ENCODE measurements at regions not wholly inside any gene's neighbourhood (a gene's known extent, or its start where the extent isn't known, plus 50 kb on each side); places are given as distances from the start of the nearest gene placed in this dataset.

- no peaks in the 10 kb centered on the region for H3K79me2 ChIP-seq (ENCODE audit: insufficient read depth, low read length)
- H3K4me2 ChIP-seq (replicated peaks; ENCODE audit: extremely low read depth, low read length, poor library complexity, severe bottlenecking) = no peak overlapping the region
- H3K4me3 ChIP-seq (replicated peaks in 1 of 3; ENCODE audit: low read depth in 2 of 3, low read length in 3 of 3) = no peak overlapping the region
- H3K9me3 ChIP-seq (replicated peaks in 1 of 2; ENCODE audit: control insufficient read depth in 1 of 2, insufficient read depth in 1 of 2, low read length in 2 of 2) = no peaks in the 10 kb centered on the region
- H3K27ac ChIP-seq (ENCODE audit: low read depth in 1 of 2, low read length in 2 of 2) = no peak overlapping the region
- H3K36me3 ChIP-seq (replicated peaks in 1 of 2; ENCODE audit: control insufficient read depth in 1 of 2, insufficient read depth in 2 of 2, low read length in 2 of 2) = no peaks in the 10 kb centered on the region
- no peak overlapping the region for H3K9ac ChIP-seq (ENCODE audit: insufficient read depth, low read length, poor library complexity, severe bottlenecking)
- H3K27me3 ChIP-seq (ENCODE audit: control insufficient read depth in 2 of 2, insufficient read depth in 2 of 2, low read length in 2 of 2) = no peaks in the 10 kb centered on the region
- TF ChIP-seq CTCF (IDR thresholded peaks at IDR 0.05) = no peak
- Mint-ChIP-seq H3K4me1 (no peaks in the 10 kb centered on the region), H3K36me3 (no peaks in the 10 kb centered on the region), H3K27me3 (ENCODE audit: low read depth in 3 of 3) (no peaks in the 10 kb centered on the region), H3K27ac (no peak overlapping the region), H3K9me3 (no peaks in the 10 kb centered on the region), H3K4me3 (no peak overlapping the region)
- no peaks in the 10 kb centered on the region for H3K4me1 ChIP-seq (ENCODE audit: control insufficient read depth in 1 of 2, insufficient read depth in 2 of 2, low read length in 2 of 2)
- intact Hi-C loops (cut with micrococcal nuclease) = no loop called here
- H4K20me1 ChIP-seq (ENCODE audit: insufficient read depth, low read length) = no peaks in the 10 kb centered on the region
- DNase-seq = no peak
- H2AFZ ChIP-seq (ENCODE audit: insufficient read depth, low read depth, low read length, poor library complexity, severe bottlenecking) = no peak overlapping the region
These were observed 463.5 kb upstream of the TGFBR2 start for GRCh38 chr3:30142946-30143345.

- H3K9me3 ChIP-seq (replicated peaks in 1 of 2; ENCODE audit: control insufficient read depth in 1 of 2, insufficient read depth in 1 of 2, low read length in 2 of 2) = no peaks in the 10 kb centered on the region
- intact Hi-C loops (cut with micrococcal nuclease) = no loop called here
- Mint-ChIP-seq H3K27me3 (ENCODE audit: low read depth in 3 of 3) (no peaks in the 10 kb centered on the region), H3K36me3 (no peaks in the 10 kb centered on the region), H3K9me3 (no peaks in the 10 kb centered on the region), H3K27ac (no peak overlapping the region), H3K4me1 (no peaks in the 10 kb centered on the region), H3K4me3 (no peak overlapping the region)
- no peaks in the 10 kb centered on the region for H3K4me1 ChIP-seq (ENCODE audit: control insufficient read depth in 1 of 2, insufficient read depth in 2 of 2, low read length in 2 of 2)
- no peak overlapping the region for H3K4me3 ChIP-seq (replicated peaks in 1 of 3; ENCODE audit: low read depth in 2 of 3, low read length in 3 of 3)
- H3K36me3 ChIP-seq (replicated peaks in 1 of 2; ENCODE audit: control insufficient read depth in 1 of 2, insufficient read depth in 2 of 2, low read length in 2 of 2) = no peaks in the 10 kb centered on the region
- DNase-seq = no peak
- no peak overlapping the region for H3K27ac ChIP-seq (ENCODE audit: low read depth in 1 of 2, low read length in 2 of 2)
- no peaks in the 10 kb centered on the region for H4K20me1 ChIP-seq (ENCODE audit: insufficient read depth, low read length)
- H3K27me3 ChIP-seq (ENCODE audit: control insufficient read depth in 2 of 2, insufficient read depth in 2 of 2, low read length in 2 of 2) = no peaks in the 10 kb centered on the region
- H3K9ac ChIP-seq (ENCODE audit: insufficient read depth, low read length, poor library complexity, severe bottlenecking) = no peak overlapping the region
- H2AFZ ChIP-seq (ENCODE audit: insufficient read depth, low read depth, low read length, poor library complexity, severe bottlenecking) = no peak overlapping the region
- H3K79me2 ChIP-seq (ENCODE audit: insufficient read depth, low read length) = no peaks in the 10 kb centered on the region
- H3K4me2 ChIP-seq (replicated peaks; ENCODE audit: extremely low read depth, low read length, poor library complexity, severe bottlenecking) = no peak overlapping the region
- TF ChIP-seq CTCF (IDR thresholded peaks at IDR 0.05) = no peak
These were observed 461.1 kb upstream of the TGFBR2 start for GRCh38 chr3:30145281-30145680.

All from CD14-positive monocyte (primary cell).